ENCODE measurements at regions not wholly inside any gene's neighbourhood (a gene's known extent, or its start where the extent isn't known, plus 50 kb on each side); places are given as distances from the start of the nearest gene placed in this dataset.

DNA sequence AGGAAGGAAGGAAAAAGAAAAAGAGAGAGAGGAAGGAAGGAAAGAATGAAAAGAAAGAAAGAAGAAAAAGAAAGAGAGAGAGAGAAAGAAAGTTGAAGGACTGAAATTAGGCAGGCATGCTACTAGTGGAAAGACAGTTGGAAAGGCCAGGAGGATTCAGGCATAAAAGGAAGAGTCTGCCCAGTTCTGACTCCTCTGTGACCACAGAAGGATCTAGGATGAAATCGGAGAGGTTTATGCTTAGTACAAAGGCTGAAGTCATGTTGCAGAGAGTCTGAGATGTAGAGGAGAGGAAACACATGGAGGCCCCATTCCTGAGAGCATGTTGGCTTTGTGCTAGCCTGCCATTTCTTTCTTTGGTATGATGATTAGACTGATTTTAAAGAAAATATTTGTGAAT, 246.5 kb upstream of the ARGLU1 start:
- DNase-seq (ENCODE audit: low spot score) = no peak
- in situ Hi-C loops (cut with HindIII; ENCODE audit: low sequenced_read_pairs) = no loop called here

GRCh38 chr13:106810069-106810468, 242.1 kb upstream of the ARGLU1 start:
- in situ Hi-C loops (cut with HindIII; ENCODE audit: low sequenced_read_pairs) = no loop called here
- no peak for DNase-seq (ENCODE audit: low spot score)

DNA sequence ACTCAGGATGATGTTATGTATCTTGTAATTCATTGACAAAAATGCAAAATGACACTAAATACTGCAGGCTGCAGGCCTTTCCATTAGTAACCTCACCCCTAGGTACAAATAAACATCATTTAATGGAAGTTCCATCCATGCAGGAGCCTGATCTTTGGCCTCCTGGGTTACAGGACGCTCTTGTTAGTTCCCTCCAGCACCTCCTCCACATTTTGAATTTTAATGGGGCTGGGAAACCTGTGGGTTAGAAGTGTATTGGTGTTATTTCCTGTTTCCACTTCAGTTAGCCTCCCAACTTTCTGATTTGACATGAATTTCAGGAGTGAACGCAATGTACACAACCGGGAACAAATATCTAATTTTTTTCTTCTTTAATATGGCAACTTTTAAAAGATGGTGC, 237.1 kb upstream of the ARGLU1 start:
- in situ Hi-C loops (cut with HindIII; ENCODE audit: low sequenced_read_pairs) = no loop called here
- no peak for DNase-seq (ENCODE audit: low spot score)

DNA sequence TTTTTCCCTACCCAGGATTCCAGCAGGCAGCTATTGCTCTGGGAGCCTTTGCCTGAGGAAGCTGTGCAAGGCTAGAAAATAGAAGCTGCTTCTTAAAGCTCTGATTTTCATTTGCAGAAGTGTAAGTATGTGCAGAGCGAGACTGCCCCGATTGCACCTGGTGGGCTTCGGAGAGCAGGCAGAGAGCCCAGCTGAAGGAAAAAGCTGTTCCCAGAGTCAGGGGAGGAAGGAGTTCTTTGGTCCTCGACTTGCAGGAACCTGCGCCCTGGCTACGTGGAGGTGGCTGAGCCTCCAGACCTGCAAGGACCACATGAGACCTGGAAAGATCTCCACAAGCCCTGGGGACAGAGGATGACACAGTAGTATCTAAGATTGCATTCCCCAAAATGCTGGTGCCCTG, 235.0 kb upstream of the ARGLU1 start:
- in situ Hi-C loops (cut with HindIII; ENCODE audit: low sequenced_read_pairs) = no loop called here
- DNase-seq (ENCODE audit: low spot score) = no peak

DNA sequence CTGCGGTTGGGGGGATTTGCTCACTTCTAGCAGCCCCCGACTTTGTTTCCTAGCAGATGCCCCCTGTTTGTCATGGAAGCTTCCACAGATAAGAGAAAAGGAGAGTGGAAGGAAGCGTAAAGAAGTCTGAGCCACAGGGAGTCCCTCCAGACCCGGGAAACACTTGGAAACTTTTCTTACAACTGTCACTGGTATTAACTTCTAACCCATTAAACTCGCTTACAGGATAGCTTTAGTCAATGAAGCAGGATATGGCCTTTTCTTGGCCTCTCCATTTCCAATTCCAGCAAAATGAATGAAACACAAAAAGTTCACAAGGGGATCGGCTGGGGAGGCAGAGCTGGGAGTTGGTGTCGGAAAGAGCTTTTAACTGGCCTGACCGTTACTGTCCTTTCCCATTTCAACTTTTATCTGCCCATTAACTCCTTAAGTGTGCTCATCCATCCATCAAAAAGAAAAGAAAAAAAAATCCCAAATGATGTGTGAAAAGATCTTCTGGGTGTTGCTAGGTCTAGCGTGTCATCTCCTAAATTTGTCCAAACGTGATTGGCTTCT, 231.9 kb upstream of the ARGLU1 start:
- in situ Hi-C loops (cut with HindIII; ENCODE audit: low sequenced_read_pairs) = no loop called here
- DNase-seq (ENCODE audit: low spot score) = no peak

- in situ Hi-C loops (cut with HindIII; ENCODE audit: low sequenced_read_pairs) = no loop called here
- no peak for DNase-seq (ENCODE audit: low spot score)
These were observed 229.2 kb upstream of the ARGLU1 start for GRCh38 chr13:106797081-106797640.

GRCh38 chr13:106796280-106797047, 228.5 kb upstream of the ARGLU1 start:
- in situ Hi-C loops (cut with HindIII; ENCODE audit: low sequenced_read_pairs) = no loop called here
- no peak for DNase-seq (ENCODE audit: low spot score)

- in situ Hi-C loops (cut with HindIII; ENCODE audit: low sequenced_read_pairs) = no loop called here
- no peak for DNase-seq (ENCODE audit: low spot score)
These were observed 227.9 kb upstream of the ARGLU1 start for GRCh38 chr13:106795847-106796246.

DNA sequence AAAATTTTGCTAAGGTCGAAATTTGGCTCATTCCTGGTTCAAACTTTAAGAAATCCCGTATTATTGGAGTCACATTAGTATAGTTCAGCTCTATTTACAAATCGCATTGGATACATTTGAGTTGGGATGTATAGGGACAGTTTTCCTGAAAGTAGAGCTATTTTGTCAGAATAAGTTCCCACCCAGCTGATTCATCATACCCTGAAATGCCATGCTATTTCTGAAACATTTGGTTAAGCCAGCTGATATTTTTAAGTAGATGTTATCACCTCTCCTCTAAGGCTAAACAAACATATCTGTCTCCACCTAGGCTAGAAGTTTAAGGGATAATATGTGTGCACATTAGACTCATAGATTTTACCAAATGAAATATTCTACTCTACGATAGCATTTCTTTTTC, 226.2 kb upstream of the ARGLU1 start:
- no peak for DNase-seq (ENCODE audit: low spot score)
- in situ Hi-C loops (cut with HindIII; ENCODE audit: low sequenced_read_pairs) = no loop called here

GRCh38 chr13:106789911-106790310, 222.0 kb upstream of the ARGLU1 start:
- DNase-seq (ENCODE audit: low spot score) = no peak
- in situ Hi-C loops (cut with HindIII; ENCODE audit: low sequenced_read_pairs) = no loop called here

GRCh38 chr13:106786006-106786563, 218.1 kb upstream of the ARGLU1 start:
- in situ Hi-C loops (cut with HindIII; ENCODE audit: low sequenced_read_pairs) = no loop called here
- DNase-seq (ENCODE audit: low spot score) = no peak

DNA sequence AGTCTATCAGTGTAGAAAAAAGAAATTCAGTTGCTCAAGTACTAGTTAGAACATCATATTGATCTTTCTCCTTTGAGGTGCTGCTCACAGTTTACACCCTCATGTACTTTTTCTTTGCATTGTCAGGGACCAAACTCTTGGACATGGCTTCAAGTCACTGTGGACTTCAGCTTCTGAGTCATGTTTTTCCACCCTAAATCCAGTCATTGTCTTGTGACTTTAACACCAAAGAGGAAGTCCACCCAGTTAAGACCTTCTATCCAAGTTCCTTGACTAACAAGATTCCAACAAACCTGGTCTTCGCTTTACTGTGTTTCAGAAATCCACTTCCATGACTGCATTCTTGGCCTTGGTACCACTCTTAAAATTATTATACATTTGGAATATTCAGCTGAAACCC, 206.7 kb upstream of the ARGLU1 start:
- in situ Hi-C loops (cut with HindIII; ENCODE audit: low sequenced_read_pairs) = no loop called here
- no peak for DNase-seq (ENCODE audit: low spot score)

DNA sequence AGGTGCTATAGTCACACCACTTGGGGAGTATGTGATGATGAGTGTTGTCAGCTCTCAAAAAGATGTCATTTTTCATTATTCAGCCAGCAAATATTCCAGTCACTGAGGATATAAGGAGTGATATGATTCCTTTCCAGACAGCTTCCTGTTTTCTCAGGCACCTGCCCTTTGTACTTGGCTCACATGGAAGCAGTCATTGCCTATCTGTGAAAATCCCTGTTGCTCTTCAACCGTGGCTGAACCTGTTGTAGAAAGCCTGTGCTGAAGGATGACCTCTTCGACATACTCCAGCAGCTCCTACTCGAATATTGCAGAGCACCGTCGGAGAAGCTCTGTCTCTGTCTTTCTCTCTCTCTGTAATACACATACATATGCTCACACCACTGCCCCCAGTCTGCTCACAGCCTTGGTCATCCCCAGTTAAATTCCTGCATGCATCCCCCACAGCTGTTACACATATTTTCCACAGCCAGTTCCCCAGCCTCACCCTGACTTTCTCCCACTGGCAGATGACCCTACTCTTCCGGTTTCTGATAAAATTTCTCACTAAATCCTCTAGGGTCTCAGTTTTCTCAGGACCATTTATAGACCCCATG, 204.2 kb upstream of the ARGLU1 start:
- in situ Hi-C loops (cut with HindIII; ENCODE audit: low sequenced_read_pairs) = no loop called here
- DNase-seq (ENCODE audit: low spot score) = no peak

DNA sequence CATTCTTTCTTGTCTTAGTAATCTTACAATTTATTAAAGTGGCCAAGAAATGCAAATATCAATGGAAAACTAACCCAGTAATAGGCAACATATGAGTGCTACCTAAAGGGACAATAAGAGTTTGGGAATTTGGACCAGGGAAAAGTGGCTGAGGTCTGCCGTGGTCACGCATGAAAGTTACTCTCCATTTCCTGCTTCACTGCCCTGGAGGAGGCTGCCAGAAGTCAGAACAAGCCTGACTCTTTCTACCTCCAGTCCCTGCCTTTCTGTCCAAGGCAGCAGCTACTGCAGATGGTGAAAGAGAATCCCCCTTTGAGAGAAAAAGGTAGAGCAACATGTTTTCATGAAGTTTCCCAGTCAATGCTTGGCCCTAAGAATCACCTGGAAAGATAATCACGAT, 201.1 kb upstream of the ARGLU1 start:
- in situ Hi-C loops (cut with HindIII; ENCODE audit: low sequenced_read_pairs) = no loop called here
- no peak for DNase-seq (ENCODE audit: low spot score)

GRCh38 chr13:106762708-106763107, 194.8 kb upstream of the ARGLU1 start:
- in situ Hi-C loops (cut with HindIII; ENCODE audit: low sequenced_read_pairs) = no loop called here
- no peak for DNase-seq (ENCODE audit: low spot score)

DNA sequence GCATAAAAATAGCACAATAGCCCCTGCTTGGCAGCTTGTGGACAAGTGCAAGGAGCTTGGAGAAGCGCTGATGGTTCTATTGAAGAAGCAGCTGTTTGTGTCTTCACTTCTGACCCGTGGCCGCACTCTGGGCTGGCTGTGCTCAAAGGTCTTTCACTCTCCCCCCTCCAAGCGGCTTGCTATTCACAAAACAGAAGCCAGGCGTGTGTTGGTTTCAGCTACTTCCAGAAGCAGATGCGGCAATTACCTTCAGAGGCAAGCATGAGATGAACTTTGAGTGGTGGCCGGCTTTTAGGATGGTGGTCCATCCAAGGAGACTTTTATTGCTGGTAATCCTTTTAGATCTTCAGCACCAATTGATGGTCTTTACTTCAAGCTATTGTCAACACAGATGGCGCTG, 188.5 kb upstream of the ARGLU1 start:
- in situ Hi-C loops (cut with HindIII; ENCODE audit: low sequenced_read_pairs) = no loop called here
- DNase-seq (ENCODE audit: low spot score) = no peak

GRCh38 chr13:106755542-106755941, 187.6 kb upstream of the ARGLU1 start:
- in situ Hi-C loops (cut with HindIII; ENCODE audit: low sequenced_read_pairs) = no loop called here

GRCh38 chr13:106753251-106753650, 185.3 kb upstream of the ARGLU1 start:
- in situ Hi-C loops (cut with HindIII; ENCODE audit: low sequenced_read_pairs) = no loop called here
- no peak for DNase-seq (ENCODE audit: low spot score)

More at GRCh38 chr13:106755542-106755941, 187.6 kb upstream of the ARGLU1 start:
- no peak for DNase-seq (ENCODE audit: low spot score)

DNA sequence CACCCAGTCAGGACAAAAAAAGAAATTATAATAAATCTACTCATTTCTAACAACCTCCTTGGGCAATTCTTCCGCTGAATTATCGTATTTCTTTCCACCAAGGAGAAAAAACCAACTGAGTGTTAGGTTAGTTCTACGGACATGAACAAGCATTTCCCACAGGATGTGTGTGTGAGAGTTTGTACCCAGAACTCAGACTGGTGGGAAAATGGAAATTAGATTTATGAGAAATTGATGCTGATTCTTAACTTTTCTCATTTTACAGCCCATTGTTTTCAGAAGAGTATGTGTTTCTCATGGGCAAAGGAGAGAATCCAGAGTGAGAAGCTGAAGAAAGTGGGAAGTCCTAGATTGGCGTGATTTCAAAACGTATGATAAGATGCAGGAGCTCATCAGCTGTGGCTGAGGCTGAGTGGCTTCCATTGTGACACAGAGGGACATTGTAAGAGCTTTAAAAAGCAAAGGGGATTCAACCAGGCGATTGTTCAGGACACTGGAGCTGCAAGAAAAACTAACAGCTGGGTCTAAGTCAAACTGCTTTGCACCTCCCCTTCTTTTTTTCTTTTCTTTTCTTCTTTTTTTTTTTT, 184.7 kb upstream of the ARGLU1 start:
- no peak for DNase-seq (ENCODE audit: low spot score)
- in situ Hi-C loops (cut with HindIII; ENCODE audit: low sequenced_read_pairs) = no loop called here

- in situ Hi-C loops (cut with HindIII; ENCODE audit: low sequenced_read_pairs) = no loop called here
- DNase-seq (ENCODE audit: low spot score) = no peak
These were observed 180.8 kb upstream of the ARGLU1 start for GRCh38 chr13:106748785-106749184.
